ENCODE measurements at regions not wholly inside any gene's neighbourhood (a gene's known extent, or its start where the extent isn't known, plus 50 kb on each side); places are given as distances from the start of the nearest gene placed in this dataset.
A peak's percentile ranks its signal among the peaks of the same experiment; 100 is the strongest.

- H3K4me3 Mint-ChIP-seq: no peak overlapping the region
- 90% methylated on average over 2 of the region's 6 CpGs for WGBS (ENCODE audit: insufficient coverage)
- Histone ChIP-seq H3K9me3 (replicated peaks in 1 of 2; ENCODE audit: control insufficient read depth in 1 of 2, insufficient read depth in 1 of 2, low read length in 2 of 2) (no peaks in the 10 kb centered on the region), H3K4me3 (replicated peaks in 1 of 3; ENCODE audit: low read depth in 2 of 3, low read length in 3 of 3) (no peak overlapping the region), H3K36me3 (replicated peaks in 1 of 2; ENCODE audit: control insufficient read depth in 1 of 2, insufficient read depth in 2 of 2, low read length in 2 of 2) (no peaks in the 10 kb centered on the region), H3K79me2 (ENCODE audit: insufficient read depth, low read length) (no peaks in the 10 kb centered on the region), H3K27ac (ENCODE audit: low read depth in 1 of 2, low read length in 2 of 2) (no peak overlapping the region), H3K9ac (ENCODE audit: insufficient read depth, low read length, poor library complexity, severe bottlenecking) (no peak overlapping the region), H3K27me3 (ENCODE audit: control insufficient read depth in 2 of 2, insufficient read depth in 2 of 2, low read length in 2 of 2) (peaks cover 3 to 4% of the 10 kb centered on the region in 2 donors), H2AFZ (ENCODE audit: insufficient read depth, low read depth, low read length, poor library complexity, severe bottlenecking) (no peak overlapping the region), H3K4me2 (replicated peaks; ENCODE audit: extremely low read depth, low read length, poor library complexity, severe bottlenecking) (no peak overlapping the region), H3K4me1 (ENCODE audit: control insufficient read depth in 1 of 2, insufficient read depth in 2 of 2, low read length in 2 of 2) (peaks cover 8 to 19% of the 10 kb centered on the region in 2 donors), H4K20me1 (ENCODE audit: insufficient read depth, low read length) (no peaks in the 10 kb centered on the region)
- peaks cover 16% of the 10 kb centered on the region for H3K4me1 Mint-ChIP-seq
- H3K9me3 Mint-ChIP-seq: peaks cover 0 to 6% (median 1%) of the 10 kb centered on the region in 7 donors
- intact Hi-C loops (cut with micrococcal nuclease): no loop called here
- peaks cover 2 to 19% (median 9%) of the 10 kb centered on the region in 3 donors for H3K27me3 Mint-ChIP-seq (ENCODE audit: low read depth in 3 of 3)
- TF ChIP-seq CTCF (IDR thresholded peaks at IDR 0.05): no peak
- no peak for DNase-seq
- no peak overlapping the region for H3K27ac Mint-ChIP-seq
- H3K36me3 Mint-ChIP-seq: peaks cover 0 to 2% of the 10 kb centered on the region in 2 donors
Observed at GRCh38 chr10:123425680-123426079, 240.5 kb upstream of the GPR26 start.

GRCh38 chr10:123427165-123427786 is 238.9 kb upstream of the GPR26 start:
- peak; percentile 49 for TF ChIP-seq CTCF (IDR thresholded peaks at IDR 0.05)
- Histone ChIP-seq H3K9me3 (replicated peaks in 1 of 2; ENCODE audit: control insufficient read depth in 1 of 2, insufficient read depth in 1 of 2, low read length in 2 of 2) (no peaks in the 10 kb centered on the region), H2AFZ (ENCODE audit: insufficient read depth, low read depth, low read length, poor library complexity, severe bottlenecking) (peak overlapping the region; percentile 19), H3K27ac (ENCODE audit: low read depth in 1 of 2, low read length in 2 of 2) (no peak overlapping the region), H3K4me3 (replicated peaks in 1 of 3; ENCODE audit: low read depth in 2 of 3, low read length in 3 of 3) (no peak overlapping the region), H3K27me3 (ENCODE audit: control insufficient read depth in 2 of 2, insufficient read depth in 2 of 2, low read length in 2 of 2) (peaks cover 3 to 4% of the 10 kb centered on the region in 2 donors), H3K36me3 (replicated peaks in 1 of 2; ENCODE audit: control insufficient read depth in 1 of 2, insufficient read depth in 2 of 2, low read length in 2 of 2) (no peaks in the 10 kb centered on the region), H3K79me2 (ENCODE audit: insufficient read depth, low read length) (no peaks in the 10 kb centered on the region), H3K4me1 (ENCODE audit: control insufficient read depth in 1 of 2, insufficient read depth in 2 of 2, low read length in 2 of 2) (peaks cover 8 to 19% of the 10 kb centered on the region in 2 donors), H4K20me1 (ENCODE audit: insufficient read depth, low read length) (no peaks in the 10 kb centered on the region), H3K4me2 (replicated peaks; ENCODE audit: extremely low read depth, low read length, poor library complexity, severe bottlenecking) (no peak overlapping the region), H3K9ac (ENCODE audit: insufficient read depth, low read length, poor library complexity, severe bottlenecking) (no peak overlapping the region)
- H3K36me3 Mint-ChIP-seq: peaks cover 0 to 2% of the 10 kb centered on the region in 2 donors
- H3K27me3 Mint-ChIP-seq (ENCODE audit: low read depth in 3 of 3): peaks cover 2 to 25% (median 9%) of the 10 kb centered on the region in 3 donors
- DNase-seq: peak; percentile 57 to 71 (median 59)
- no peak overlapping the region for H3K27ac Mint-ChIP-seq
- intact Hi-C loops (cut with micrococcal nuclease): no loop called here
- H3K9me3 Mint-ChIP-seq: peaks cover 0 to 14% (median 1%) of the 10 kb centered on the region in 7 donors
- H3K4me1 Mint-ChIP-seq: peaks cover 16% of the 10 kb centered on the region
- H3K4me3 Mint-ChIP-seq: peak overlapping the region in 1 of 2 donors; percentile 32
- WGBS (ENCODE audit: insufficient coverage): 53% methylated on average over 13 of the region's 14 CpGs
